CMK (cell line): ENCODE measurements at regions not wholly inside any gene's neighbourhood (a gene's known extent, or its start where the extent isn't known, plus 50 kb on each side); places are given as distances from the start of the nearest gene placed in this dataset.

ENCODE experiments used
- DNase-seq: peaks from one replicate; pipeline ENCODE4 v3.0.0-alpha.2; 2010; ENCODE audit warnings: low read depth

- no peak for DNase-seq
These were observed 252.4 kb downstream of the FSIP2 start for GRCh38 chr2:185990861-185991525.

GRCh38 chr2:185998562-185999070 lies 260.0 kb downstream of the FSIP2 start:
- DNase-seq = no peak

- DNase-seq = no peak
These were observed 270.7 kb downstream of the FSIP2 start for GRCh38 chr2:186009341-186009740.

GRCh38 chr2:186017278-186017677 lies 278.7 kb downstream of the FSIP2 start:
- no peak for DNase-seq

- no peak for DNase-seq
These were observed 286.3 kb downstream of the FSIP2 start for GRCh38 chr2:186024921-186025320.

- DNase-seq = no peak
These were observed 289.3 kb downstream of the FSIP2 start for GRCh38 chr2:186027922-186028321.

GRCh38 chr2:186031229-186031628 lies 292.6 kb downstream of the FSIP2 start:
- no peak for DNase-seq

- no peak for DNase-seq
These were observed 293.6 kb downstream of the FSIP2 start for GRCh38 chr2:186032102-186032738.

- no peak for DNase-seq
These were observed 294.3 kb downstream of the FSIP2 start for GRCh38 chr2:186032930-186033329.

- no peak for DNase-seq
These were observed 294.9 kb downstream of the FSIP2 start for GRCh38 chr2:186033541-186033940.

GRCh38 chr2:186036862-186037449 lies 298.4 kb downstream of the FSIP2 start:
- no peak for DNase-seq

GRCh38 chr2:186042207-186043028 lies 303.8 kb downstream of the FSIP2 start:
- DNase-seq = no peak

GRCh38 chr2:186044761-186045160 lies 306.2 kb downstream of the FSIP2 start:
- DNase-seq = no peak

GRCh38 chr2:186052930-186053329 lies 314.3 kb downstream of the FSIP2 start:
- DNase-seq = no peak

- DNase-seq = no peak
These were observed 320.0 kb downstream of the FSIP2 start for GRCh38 chr2:186058614-186059013.

GRCh38 chr2:186059096-186059495 lies 320.5 kb downstream of the FSIP2 start:
- DNase-seq = no peak

- DNase-seq = no peak
These were observed 322.3 kb downstream of the FSIP2 start for GRCh38 chr2:186060744-186061440.

- no peak for DNase-seq
These were observed 325.9 kb downstream of the FSIP2 start for GRCh38 chr2:186064507-186064906.

- DNase-seq = no peak
These were observed 326.9 kb downstream of the FSIP2 start for GRCh38 chr2:186065491-186065890.

GRCh38 chr2:186068139-186068801 lies 329.7 kb downstream of the FSIP2 start:
- no peak for DNase-seq

GRCh38 chr2:186069676-186070075 lies 331.1 kb downstream of the FSIP2 start:
- DNase-seq = no peak
